ENCODE measurements at regions not wholly inside any gene's neighbourhood (a gene's known extent, or its start where the extent isn't known, plus 50 kb on each side); places are given as distances from the start of the nearest gene placed in this dataset.
A peak's percentile ranks its signal among the peaks of the same experiment; 100 is the strongest.

GRCh38 chr6:168206186-168206585, 113.4 kb downstream of the DACT2 start:
- H3K27me3 ChIP-seq = no peaks in the 10 kb centered on the region
- no peaks in the 10 kb centered on the region for H3K79me2 ChIP-seq
- no peaks in the 10 kb centered on the region for H4K20me1 ChIP-seq (ENCODE audit: insufficient read depth, poor library complexity, severe bottlenecking)
- no peaks in the 10 kb centered on the region for H3K36me3 ChIP-seq (replicated peaks; ENCODE audit: insufficient read depth, low read depth)
- H3K4me3 ChIP-seq = no peak overlapping the region
- no peak overlapping the region for H2AFZ ChIP-seq
- DNase-seq (ENCODE audit: low spot score) = no peak
- TF ChIP-seq EZH2phosphoT487 (IDR thresholded peaks at IDR 0.05; ENCODE audit: low read depth, severe bottlenecking, unreplicated experiment) (no peak), CTCF (IDR thresholded peaks at IDR 0.05; ENCODE audit: poor library complexity) (no peak), EZH2 (IDR thresholded peaks at IDR 0.05; ENCODE audit: borderline replicate concordance) (no peak)
- H3K9me2 ChIP-seq (replicated peaks; ENCODE audit: insufficient read depth) = no peaks in the 10 kb centered on the region
- H3K9me3 ChIP-seq (ENCODE audit: low read depth) = no peaks in the 10 kb centered on the region
- 88% methylated on average over 8 of the region's 8 CpGs for WGBS (ENCODE audit: low lambda C conversion rate, missing lambda C conversion rate)
- H3K4me2 ChIP-seq = no peak overlapping the region
- no peaks in the 10 kb centered on the region for H3K4me1 ChIP-seq (ENCODE audit: insufficient read depth)
- H3K27ac ChIP-seq = no peak overlapping the region

GRCh38 chr6:168201799-168202198, 117.8 kb downstream of the DACT2 start:
- no peaks in the 10 kb centered on the region for H3K9me3 ChIP-seq (ENCODE audit: low read depth)
- no peaks in the 10 kb centered on the region for H3K9me2 ChIP-seq (replicated peaks; ENCODE audit: insufficient read depth)
- H3K36me3 ChIP-seq (replicated peaks; ENCODE audit: insufficient read depth, low read depth) = no peaks in the 10 kb centered on the region
- no peaks in the 10 kb centered on the region for H4K20me1 ChIP-seq (ENCODE audit: insufficient read depth, poor library complexity, severe bottlenecking)
- no peak overlapping the region for H2AFZ ChIP-seq
- H3K4me3 ChIP-seq = no peak overlapping the region
- H3K4me2 ChIP-seq = no peak overlapping the region
- no peaks in the 10 kb centered on the region for H3K79me2 ChIP-seq
- H3K27ac ChIP-seq = no peak overlapping the region
- H3K4me1 ChIP-seq (ENCODE audit: insufficient read depth) = no peaks in the 10 kb centered on the region
- DNase-seq (ENCODE audit: low spot score) = no peak
- TF ChIP-seq EZH2phosphoT487 (IDR thresholded peaks at IDR 0.05; ENCODE audit: low read depth, severe bottlenecking, unreplicated experiment) = no peak
- no peak for TF ChIP-seq CTCF (IDR thresholded peaks at IDR 0.05; ENCODE audit: poor library complexity)
- no peak for TF ChIP-seq EZH2 (IDR thresholded peaks at IDR 0.05; ENCODE audit: borderline replicate concordance)
- WGBS (ENCODE audit: low lambda C conversion rate, missing lambda C conversion rate) = 91% methylated on average over 5 of the region's 5 CpGs
- no peaks in the 10 kb centered on the region for H3K27me3 ChIP-seq

- Histone ChIP-seq H3K4me3 (no peak overlapping the region), H4K20me1 (ENCODE audit: insufficient read depth, poor library complexity, severe bottlenecking) (no peaks in the 10 kb centered on the region), H3K4me2 (no peak overlapping the region), H3K9me2 (replicated peaks; ENCODE audit: insufficient read depth) (no peaks in the 10 kb centered on the region), H3K4me1 (ENCODE audit: insufficient read depth) (no peaks in the 10 kb centered on the region), H3K27me3 (no peaks in the 10 kb centered on the region), H2AFZ (no peak overlapping the region), H3K79me2 (no peaks in the 10 kb centered on the region), H3K27ac (no peak overlapping the region), H3K9me3 (ENCODE audit: low read depth) (no peaks in the 10 kb centered on the region), H3K36me3 (replicated peaks; ENCODE audit: insufficient read depth, low read depth) (no peaks in the 10 kb centered on the region)
- 46% methylated on average over 7 of the region's 7 CpGs for WGBS (ENCODE audit: low lambda C conversion rate, missing lambda C conversion rate)
- TF ChIP-seq CTCF (IDR thresholded peaks at IDR 0.05; ENCODE audit: poor library complexity) (peak; percentile 40), EZH2phosphoT487 (IDR thresholded peaks at IDR 0.05; ENCODE audit: low read depth, severe bottlenecking, unreplicated experiment) (no peak), EZH2 (IDR thresholded peaks at IDR 0.05; ENCODE audit: borderline replicate concordance) (no peak)
- peak; percentile 54 for DNase-seq (ENCODE audit: low spot score)
Measured at GRCh38 chr6:168201383-168201782, 118.2 kb downstream of the DACT2 start.

Measured in hepatocyte (in vitro differentiated cells).